AG04449 (cell line): ENCODE measurements at regions not wholly inside any gene's neighbourhood (a gene's known extent, or its start where the extent isn't known, plus 50 kb on each side); places are given as distances from the start of the nearest gene placed in this dataset.
A peak's percentile ranks its signal among the peaks of the same experiment; 100 is the strongest.
"Not testable (repeated sequence)": the region's sequence is repeated elsewhere in the genome, so short reads cannot be mapped to it uniquely, and the experiment has no call there.

Experiments used
- CTCF ChIA-PET: fragments of 350-600 bp; formaldehyde crosslinking; extraction: SDS; loops from one replicate; lab custom pipeline; 2021; ENCODE audit warnings: antibody characterized with exemption; lab: Yijun Ruan, JAX
- POLR2A ChIA-PET: fragments of 400-600, 350-600 bp; formaldehyde crosslinking; extraction: SDS; loops from one replicate; lab custom pipeline; 2020; ENCODE audit warnings: antibody characterized with exemption, inconsistent platforms; lab: Yijun Ruan, JAX
- DNase-seq: peaks from one replicate; pipeline ENCODE4 v3.0.0-alpha.2; 2010; ENCODE audit warnings: low read depth, low spot score
- H3K4me3 ChIP-seq: 2 replicates; pipeline ENCODE4 v1.5.1; 2011; ENCODE audit warnings: low read depth, mild to moderate bottlenecking, control low read depth, low read length

GRCh38 chr1:83219788-83220187 lies 779.1 kb downstream of the TTLL7 start:
- H3K4me3 ChIP-seq, POLR2A ChIA-PET, DNase-seq, CTCF ChIA-PET: not testable (repeated sequence)

GRCh38 chr1:83218036-83218716 lies 780.8 kb downstream of the TTLL7 start:
- POLR2A ChIA-PET, H3K4me3 ChIP-seq, DNase-seq, CTCF ChIA-PET: not testable (repeated sequence)

GRCh38 chr1:83214317-83214716 lies 784.6 kb downstream of the TTLL7 start:
- DNase-seq, CTCF ChIA-PET, POLR2A ChIA-PET, H3K4me3 ChIP-seq: not testable (repeated sequence)

GRCh38 chr1:83213648-83214047 lies 785.3 kb downstream of the TTLL7 start:
- POLR2A ChIA-PET, H3K4me3 ChIP-seq, DNase-seq, CTCF ChIA-PET: not testable (repeated sequence)

- H3K4me3 ChIP-seq, CTCF ChIA-PET, POLR2A ChIA-PET, DNase-seq: not testable (repeated sequence)
These were observed 786.9 kb downstream of the TTLL7 start for GRCh38 chr1:83212033-83212432.

- POLR2A ChIA-PET, CTCF ChIA-PET, DNase-seq, H3K4me3 ChIP-seq: not testable (repeated sequence)
These were observed 790.4 kb downstream of the TTLL7 start for GRCh38 chr1:83208540-83208939.

- POLR2A ChIA-PET, CTCF ChIA-PET, H3K4me3 ChIP-seq, DNase-seq: not testable (repeated sequence)
These were observed 804.3 kb downstream of the TTLL7 start for GRCh38 chr1:83194610-83195009.

- H3K4me3 ChIP-seq, DNase-seq, POLR2A ChIA-PET, CTCF ChIA-PET: not testable (repeated sequence)
These were observed 816.8 kb downstream of the TTLL7 start for GRCh38 chr1:83182033-83182728.

- DNase-seq, POLR2A ChIA-PET, CTCF ChIA-PET, H3K4me3 ChIP-seq: not testable (repeated sequence)
These were observed 818.3 kb downstream of the TTLL7 start for GRCh38 chr1:83180621-83181020.

GRCh38 chr1:83167634-83168033 lies 831.3 kb downstream of the TTLL7 start:
- not testable (repeated sequence) for DNase-seq

GRCh38 chr1:83163879-83164475 lies 835.0 kb downstream of the TTLL7 start:
- CTCF ChIA-PET, DNase-seq, H3K4me3 ChIP-seq, POLR2A ChIA-PET: not testable (repeated sequence)

More at GRCh38 chr1:83167634-83168033, 831.3 kb downstream of the TTLL7 start:
- H3K4me3 ChIP-seq, POLR2A ChIA-PET, CTCF ChIA-PET: not testable (repeated sequence)

- CTCF ChIA-PET, DNase-seq, H3K4me3 ChIP-seq, POLR2A ChIA-PET: not testable (repeated sequence)
These were observed 840.0 kb downstream of the TTLL7 start for GRCh38 chr1:83158924-83159323.

GRCh38 chr1:83154306-83154705 lies 844.6 kb downstream of the TTLL7 start:
- CTCF ChIA-PET, H3K4me3 ChIP-seq, POLR2A ChIA-PET, DNase-seq: not testable (repeated sequence)

GRCh38 chr1:83151167-83151898 lies 847.6 kb downstream of the TTLL7 start:
- DNase-seq: peak; percentile 29
- POLR2A ChIA-PET, H3K4me3 ChIP-seq, CTCF ChIA-PET: not testable (repeated sequence)

- CTCF ChIA-PET, POLR2A ChIA-PET, H3K4me3 ChIP-seq, DNase-seq: not testable (repeated sequence)
These were observed 848.5 kb downstream of the TTLL7 start for GRCh38 chr1:83150479-83150878.

- POLR2A ChIA-PET, H3K4me3 ChIP-seq, CTCF ChIA-PET, DNase-seq: not testable (repeated sequence)
These were observed 853.1 kb downstream of the TTLL7 start for GRCh38 chr1:83145820-83146219.
